SK-N-MC (cell line): ENCODE measurements at regions not wholly inside any gene's neighbourhood (a gene's known extent, or its start where the extent isn't known, plus 50 kb on each side); places are given as distances from the start of the nearest gene placed in this dataset.
"Not testable (repeated sequence)": the region's sequence is repeated elsewhere in the genome, so short reads cannot be mapped to it uniquely, and the experiment has no call there.

Experiments
- DNase-seq: peaks from one replicate; pipeline ENCODE4 v3.0.0-alpha.2; 2011; ENCODE audit warnings: low read depth, low spot score
- H3K27ac ChIP-seq: fragments of 200-600 bp; sonication (generic); 2 replicates; pipeline ENCODE4 v1.5.1; 2016; ENCODE audit warnings: mixed run types
- H3K36me3 ChIP-seq: fragments of 200-600 bp; sonication (generic); 2 replicates; pipeline ENCODE4 v1.6.1; 2017; ENCODE audit warnings: antibody characterized with exemption, low read length, mixed read lengths; ENCODE audit not compliant: insufficient read depth
- H3K4me3 ChIP-seq: fragments of 200-600 bp; sonication (generic); 2 replicates; pipeline ENCODE4 v1.5.1; 2016
- H3K9ac ChIP-seq: fragments of 200-600 bp; sonication (generic); 2 replicates; pipeline ENCODE4 v1.8.0; 2017; ENCODE audit warnings: mixed run types, mixed read lengths; ENCODE audit not compliant: insufficient read length
- H3K9me3 ChIP-seq: fragments of 200-600 bp; sonication (generic); 2 replicates; pipeline ENCODE4 v1.6.1; 2017; ENCODE audit warnings: low read depth, mild to moderate bottlenecking, antibody characterized with exemption, low read length, moderate library complexity, mixed read lengths
- EZH2 ChIP-seq: fragments of 200-600 bp; sonication (generic); IDR thresholded peaks from one replicate; pipeline ENCODE4 v1.6.1; 2017; ENCODE audit warnings: antibody characterized with exemption
- FOXP2 ChIP-seq: optimal IDR thresholded peaks from 2 replicates; pipeline ENCODE3; 2011; ENCODE audit warnings: mild to moderate bottlenecking, moderate library complexity; ENCODE audit not compliant: insufficient read depth; ENCODE audit errors: extremely low read length, control extremely low read depth
- POLR2AphosphoS5 ChIP-seq: IDR thresholded peaks from 2 replicates; pipeline ENCODE4 v1.6.1; 2012; ENCODE audit warnings: mild to moderate bottlenecking, low read depth, low read length, borderline replicate concordance

GRCh38 chr6:901696-902460, 208.9 kb upstream of the EXOC2 start:
- no peak overlapping the region for H3K27ac ChIP-seq
- TF ChIP-seq FOXP2 (no peak), EZH2 (no peak), POLR2AphosphoS5 (no peak)
- H3K4me3 ChIP-seq: no peak overlapping the region

GRCh38 chr6:900716-901605, 208.0 kb upstream of the EXOC2 start:
- DNase-seq: no peak
- no peaks in the 10 kb centered on the region for H3K36me3 ChIP-seq
- no peak overlapping the region for H3K27ac ChIP-seq
- TF ChIP-seq EZH2: no peak
- no peak overlapping the region for H3K4me3 ChIP-seq
- H3K9me3 ChIP-seq: no peaks in the 10 kb centered on the region
- no peak overlapping the region for H3K9ac ChIP-seq

More at GRCh38 chr6:901696-902460, 208.9 kb upstream of the EXOC2 start:
- Histone ChIP-seq H3K36me3 (no peaks in the 10 kb centered on the region), H3K9me3 (no peaks in the 10 kb centered on the region), H3K9ac (no peak overlapping the region)
- no peak for DNase-seq

- H3K4me3 ChIP-seq: no peak overlapping the region
- H3K9me3 ChIP-seq: no peaks in the 10 kb centered on the region
- TF ChIP-seq FOXP2: no peak
- no peak for TF ChIP-seq POLR2AphosphoS5
- TF ChIP-seq EZH2: no peak
- H3K36me3 ChIP-seq: no peaks in the 10 kb centered on the region
- no peak overlapping the region for H3K27ac ChIP-seq
- no peak for DNase-seq
- no peak overlapping the region for H3K9ac ChIP-seq
Observed at GRCh38 chr6:897528-898207, 204.7 kb upstream of the EXOC2 start.

- Histone ChIP-seq H3K27ac (no peak overlapping the region), H3K9me3 (no peaks in the 10 kb centered on the region), H3K4me3 (no peak overlapping the region), H3K36me3 (no peaks in the 10 kb centered on the region), H3K9ac (no peak overlapping the region)
- no peak for DNase-seq
- no peak for TF ChIP-seq POLR2AphosphoS5
- no peak for TF ChIP-seq EZH2
- no peak for TF ChIP-seq FOXP2
Observed at GRCh38 chr6:894274-894673, 201.3 kb upstream of the EXOC2 start.

- no peaks in the 10 kb centered on the region for H3K36me3 ChIP-seq
- no peaks in the 10 kb centered on the region for H3K9me3 ChIP-seq
- no peak for DNase-seq
- H3K27ac ChIP-seq: no peak overlapping the region
- H3K4me3 ChIP-seq: no peak overlapping the region
- TF ChIP-seq POLR2AphosphoS5 (no peak), FOXP2 (no peak), EZH2 (no peak)
- H3K9ac ChIP-seq: no peak overlapping the region
Observed at GRCh38 chr6:890995-891394, 198.1 kb upstream of the EXOC2 start.

GRCh38 chr6:890201-890600, 197.3 kb upstream of the EXOC2 start:
- Histone ChIP-seq H3K9me3 (no peaks in the 10 kb centered on the region), H3K27ac (no peak overlapping the region), H3K4me3 (no peak overlapping the region), H3K36me3 (no peaks in the 10 kb centered on the region), H3K9ac (no peak overlapping the region)
- TF ChIP-seq EZH2 (no peak), FOXP2 (no peak), POLR2AphosphoS5 (no peak)
- DNase-seq: no peak

GRCh38 chr6:887583-888235, 194.8 kb upstream of the EXOC2 start:
- Histone ChIP-seq H3K36me3 (no peaks in the 10 kb centered on the region), H3K9me3 (no peaks in the 10 kb centered on the region), H3K9ac (no peak overlapping the region), H3K4me3 (no peak overlapping the region), H3K27ac (no peak overlapping the region)
- no peak for DNase-seq
- TF ChIP-seq FOXP2 (no peak), POLR2AphosphoS5 (no peak), EZH2 (no peak)

GRCh38 chr6:886116-886515, 193.2 kb upstream of the EXOC2 start:
- H3K27ac ChIP-seq, H3K9me3 ChIP-seq, H3K9ac ChIP-seq, H3K36me3 ChIP-seq, H3K4me3 ChIP-seq, DNase-seq: not testable (repeated sequence)
